IMR-90 (cell line): ENCODE measurements at regions not wholly inside any gene's neighbourhood (a gene's known extent, or its start where the extent isn't known, plus 50 kb on each side); places are given as distances from the start of the nearest gene placed in this dataset.

Source experiments
- ATAC-seq: fragments of 200-7000 bp; cut with Tn5 transposase; 2 replicates; pipeline ENCODE4 v1.9.1; 2020; ENCODE audit warnings: low read depth, mild to moderate bottlenecking, moderate library complexity
- BruUV-seq: library from RNA; stranded (reverse); fragments of 400-500 nt; replicated peaks from 2 replicates; lab custom pipeline; 2021; lab: Mats Ljungman, UMichigan
- CTCF ChIA-PET: fragments of 300-600 bp; formaldehyde crosslinking; extraction: SDS; loops from one replicate; lab custom pipeline; 2021; ENCODE audit warnings: antibody characterized with exemption; lab: Yijun Ruan, JAX
- POLR2A ChIA-PET: fragments of 300-600 bp; sonication (Branson Sonifier 250); formaldehyde crosslinking; loops from one replicate; lab custom pipeline; 2022; ENCODE audit warnings: antibody characterized with exemption; ENCODE audit not compliant: unreplicated experiment; lab: Charles Lee
- DNase-seq: peaks from one replicate; pipeline ENCODE4 v3.0.0; 2013
- H2AFZ ChIP-seq: replicated peaks from 2 replicates; pipeline ENCODE3; 2013; ENCODE audit warnings: low read length, mild to moderate bottlenecking; ENCODE audit not compliant: poor library complexity
- H2AK5ac ChIP-seq: 2 replicates; pipeline ENCODE4 v1.6.1; 2013; ENCODE audit warnings: low read depth, low read length, inconsistent platforms
- H2AK9ac ChIP-seq: replicated peaks from 2 replicates; pipeline ENCODE3; 2013; ENCODE audit warnings: mild to moderate bottlenecking, low read depth, low read length, moderate library complexity; ENCODE audit not compliant: poor library complexity
- H2BK120ac ChIP-seq: 2 replicates; pipeline ENCODE4 v1.6.1; 2013; ENCODE audit warnings: low read depth, low read length, inconsistent platforms
- H2BK15ac ChIP-seq: 3 replicates; pipeline ENCODE4 v1.6.1; 2013; ENCODE audit warnings: low read depth, low read length, inconsistent platforms
- H2BK20ac ChIP-seq: 2 replicates; pipeline ENCODE4 v1.6.1; 2013; ENCODE audit warnings: low read depth, mild to moderate bottlenecking, inconsistent platforms, low read length, moderate library complexity
- H2BK5ac ChIP-seq: 2 replicates; pipeline ENCODE4 v1.6.1; 2013; ENCODE audit warnings: mild to moderate bottlenecking, low read depth, low read length, inconsistent platforms; ENCODE audit not compliant: poor library complexity, severe bottlenecking
- H3K14ac ChIP-seq: replicated peaks from 2 replicates; pipeline ENCODE4 v1.6.1; 2013; ENCODE audit warnings: low read depth, low read length, inconsistent platforms
- H3K18ac ChIP-seq: 2 replicates; pipeline ENCODE4 v1.6.1; 2013; ENCODE audit warnings: low read depth, low read length, control low read depth
- H3K23ac ChIP-seq: 2 replicates; pipeline ENCODE4 v1.6.1; 2013; ENCODE audit warnings: low read depth, low read length, inconsistent platforms
- H3K27ac ChIP-seq: 2 replicates; pipeline ENCODE4 v1.5.1; 2013; ENCODE audit warnings: mild to moderate bottlenecking, control low read depth, low read length; ENCODE audit not compliant: insufficient read depth
- H3K27me3 ChIP-seq: 2 replicates; pipeline ENCODE4 v1.6.1; 2013; ENCODE audit warnings: low read length; ENCODE audit not compliant: control insufficient read depth, insufficient read depth
- H3K36me3 ChIP-seq: 2 replicates; pipeline ENCODE4 v1.6.1; 2013; ENCODE audit warnings: low read length, mixed read lengths; ENCODE audit not compliant: control insufficient read depth, insufficient read depth
- H3K4ac ChIP-seq: 2 replicates; pipeline ENCODE4 v1.6.1; 2013; ENCODE audit warnings: low read depth, low read length, inconsistent platforms
- H3K4me1 ChIP-seq: 2 replicates; pipeline ENCODE4 v1.6.1; 2013; ENCODE audit warnings: low read length, mixed read lengths; ENCODE audit not compliant: control insufficient read depth, insufficient read depth
- H3K4me2 ChIP-seq: 2 replicates; pipeline ENCODE4 v1.6.1; 2013; ENCODE audit warnings: low read depth, mild to moderate bottlenecking, control low read depth, low read length, moderate library complexity
- H3K4me3 ChIP-seq: 2 replicates; pipeline ENCODE4 v1.5.1; 2013; ENCODE audit warnings: low read depth, mild to moderate bottlenecking, control low read depth, low read length, moderate library complexity; ENCODE audit not compliant: insufficient read depth
- H3K56ac ChIP-seq: 2 replicates; pipeline ENCODE4 v1.6.1; 2013; ENCODE audit warnings: low read length, inconsistent platforms; ENCODE audit not compliant: insufficient read depth; ENCODE audit errors: extremely low read depth
- H3K79me1 ChIP-seq, 2 experiments: 2 replicates each; pipeline ENCODE4 v1.6.1; 2013; ENCODE audit warnings: low read length in 2 of 2, inconsistent platforms in 1 of 2, low read depth in 1 of 2
- H3K9ac ChIP-seq: 2 replicates; pipeline ENCODE4 v1.6.1; 2013; ENCODE audit warnings: low read depth, low read length, control low read depth
- H3K9me1 ChIP-seq: 2 replicates; pipeline ENCODE4 v1.6.1; 2013; ENCODE audit warnings: low read length, inconsistent platforms; ENCODE audit not compliant: insufficient read depth
- H3K9me3 ChIP-seq: 2 replicates; pipeline ENCODE4 v1.6.1; 2013; ENCODE audit warnings: low read length; ENCODE audit not compliant: control insufficient read depth, insufficient read depth
- H4K20me1 ChIP-seq: 2 replicates; pipeline ENCODE4 v1.6.1; 2013; ENCODE audit warnings: low read length, inconsistent platforms; ENCODE audit not compliant: insufficient read depth
- H4K5ac ChIP-seq: 2 replicates; pipeline ENCODE4 v1.6.1; 2013; ENCODE audit warnings: mild to moderate bottlenecking, low read depth, low read length, control low read depth
- H4K8ac ChIP-seq, 2 experiments: 2 replicates each; pipeline ENCODE4 v1.6.1; 2013; ENCODE audit warnings: low read depth in 2 of 2, low read length in 2 of 2, control low read depth in 1 of 2, inconsistent platforms in 1 of 2
- H4K91ac ChIP-seq: 2 replicates; pipeline ENCODE4 v1.6.1; 2013; ENCODE audit warnings: low read depth, low read length, inconsistent platforms; ENCODE audit not compliant: insufficient read depth
- BHLHE40 ChIP-seq: fragments of 150-350 bp; IDR thresholded peaks from 2 replicates; pipeline ENCODE4 v1.6.1; 2016; ENCODE audit warnings: mild to moderate bottlenecking, low read depth, low read length
- CEBPB ChIP-seq: IDR thresholded peaks from 2 replicates; pipeline ENCODE4 v1.6.1; 2012; ENCODE audit warnings: low read depth, low read length, improper control_type of control experiment
- FOS ChIP-seq: fragments of 150-350 bp; IDR thresholded peaks from 2 replicates; pipeline ENCODE4 v1.6.1; 2016; ENCODE audit warnings: low read depth, low read length
- MAFK ChIP-seq: IDR thresholded peaks from 2 replicates; pipeline ENCODE4 v1.6.1; 2012; ENCODE audit warnings: low read depth, low read length, improper control_type of control experiment
- MXI1 ChIP-seq: IDR thresholded peaks from 2 replicates; pipeline ENCODE4 v1.6.1; 2012; ENCODE audit warnings: low read depth, mild to moderate bottlenecking, low read length, moderate library complexity, borderline replicate concordance
- NFE2L2 ChIP-seq: fragments of 150-350 bp; IDR thresholded peaks from 2 replicates; pipeline ENCODE4 v1.6.1; 2016; ENCODE audit warnings: low read depth, mild to moderate bottlenecking, low read length
- RAD21 ChIP-seq: IDR thresholded peaks from 2 replicates; pipeline ENCODE4 v1.6.1; 2012; ENCODE audit warnings: low read length, improper control_type of control experiment
- RFX5 ChIP-seq: IDR thresholded peaks from 2 replicates; pipeline ENCODE4 v1.8.0; 2012; ENCODE audit warnings: low read depth, mild to moderate bottlenecking, low read length, moderate library complexity
- dilution Hi-C: fragments of 300-500 bp; cut with HindIII; formaldehyde crosslinking; loops from one replicate; pipeline ENCODE4 v1.14.3; 2018; ENCODE audit warnings: low sequenced_read_pairs; ENCODE audit not compliant: unreplicated experiment
- in situ Hi-C: fragments of 300-500 bp; cut with MboI; formaldehyde crosslinking; loops from 3 replicates; pipeline ENCODE4 v1.14.3; 2019; ENCODE audit warnings: low sequenced_read_pairs, inconsistent platforms, mixed read lengths
- intact Hi-C: fragments of 100-400 bp; cut with micrococcal nuclease; formaldehyde crosslinking; loops from 2 replicates; pipeline ENCODE4 v1.10.0; 2022
- TF ChIP-seq, protein P1 (sequence below): conservative IDR thresholded peaks from 2 replicates; pipeline ENCODE4 v1.5.1; 2012; ENCODE audit warnings: mild to moderate bottlenecking, low read depth, low read length, improper control_type of control experiment
- TF ChIP-seq, protein P2 (sequence below): fragments of 150-350 bp; IDR thresholded peaks from 2 replicates; pipeline ENCODE4 v1.6.1; 2017; ENCODE audit warnings: mild to moderate bottlenecking, antibody characterized with exemption, low read length, low read depth

DNA sequence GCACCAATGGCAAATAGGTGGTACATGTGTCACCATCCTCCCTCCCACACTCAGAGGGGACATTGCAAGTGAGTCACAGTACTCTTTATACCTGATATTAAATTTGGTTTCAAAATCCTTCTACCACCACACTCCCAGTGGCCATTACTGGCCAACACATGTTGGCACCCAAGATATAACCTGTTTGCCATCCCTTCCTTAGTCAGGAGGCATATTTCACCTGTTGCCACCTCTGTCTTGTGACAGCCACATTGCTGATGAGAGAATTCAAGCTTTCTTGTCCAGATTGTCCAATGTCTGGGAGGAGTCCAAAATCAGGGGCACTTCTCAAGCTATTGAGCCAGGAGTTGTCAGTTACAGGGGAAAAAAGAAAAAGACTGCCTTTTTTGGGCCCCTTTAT is 80.2 kb upstream of the WWC1 start:
- intact Hi-C loops: no loop called here
- Histone ChIP-seq H3K79me1 (no peaks in the 10 kb centered on the region), H3K18ac (no peak overlapping the region), H3K4me1 (no peaks in the 10 kb centered on the region), H3K4me3 (no peak overlapping the region), H2BK5ac (no peak overlapping the region), H3K56ac (no peak overlapping the region), H3K9me1 (no peaks in the 10 kb centered on the region), H4K5ac (no peak overlapping the region), H2AK5ac (no peak overlapping the region), H3K4ac (no peak overlapping the region), H3K9ac (no peak overlapping the region), H4K8ac (no peak overlapping the region), H3K14ac (no peak overlapping the region), H3K36me3 (no peaks in the 10 kb centered on the region), H2BK120ac (no peak overlapping the region), H3K9me3 (no peaks in the 10 kb centered on the region), H2AK9ac (no peak overlapping the region), H2BK20ac (no peak overlapping the region), H3K4me2 (no peak overlapping the region), H2BK15ac (no peak overlapping the region), H3K27ac (no peak overlapping the region), H3K27me3 (no peaks in the 10 kb centered on the region), H4K20me1 (no peaks in the 10 kb centered on the region), H3K23ac (no peak overlapping the region), H4K91ac (no peak overlapping the region), H2AFZ (no peak overlapping the region)
- TF ChIP-seq CEBPB (no peak), NFE2L2 (no peak), FOS (no peak), RAD21 (no peak), BHLHE40 (no peak), RFX5 (no peak), MXI1 (no peak), MAFK (no peak)
- TF ChIP-seq, protein P1, sequence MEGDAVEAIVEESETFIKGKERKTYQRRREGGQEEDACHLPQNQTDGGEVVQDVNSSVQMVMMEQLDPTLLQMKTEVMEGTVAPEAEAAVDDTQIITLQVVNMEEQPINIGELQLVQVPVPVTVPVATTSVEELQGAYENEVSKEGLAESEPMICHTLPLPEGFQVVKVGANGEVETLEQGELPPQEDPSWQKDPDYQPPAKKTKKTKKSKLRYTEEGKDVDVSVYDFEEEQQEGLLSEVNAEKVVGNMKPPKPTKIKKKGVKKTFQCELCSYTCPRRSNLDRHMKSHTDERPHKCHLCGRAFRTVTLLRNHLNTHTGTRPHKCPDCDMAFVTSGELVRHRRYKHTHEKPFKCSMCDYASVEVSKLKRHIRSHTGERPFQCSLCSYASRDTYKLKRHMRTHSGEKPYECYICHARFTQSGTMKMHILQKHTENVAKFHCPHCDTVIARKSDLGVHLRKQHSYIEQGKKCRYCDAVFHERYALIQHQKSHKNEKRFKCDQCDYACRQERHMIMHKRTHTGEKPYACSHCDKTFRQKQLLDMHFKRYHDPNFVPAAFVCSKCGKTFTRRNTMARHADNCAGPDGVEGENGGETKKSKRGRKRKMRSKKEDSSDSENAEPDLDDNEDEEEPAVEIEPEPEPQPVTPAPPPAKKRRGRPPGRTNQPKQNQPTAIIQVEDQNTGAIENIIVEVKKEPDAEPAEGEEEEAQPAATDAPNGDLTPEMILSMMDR: no peak
- TF ChIP-seq, protein P2, sequence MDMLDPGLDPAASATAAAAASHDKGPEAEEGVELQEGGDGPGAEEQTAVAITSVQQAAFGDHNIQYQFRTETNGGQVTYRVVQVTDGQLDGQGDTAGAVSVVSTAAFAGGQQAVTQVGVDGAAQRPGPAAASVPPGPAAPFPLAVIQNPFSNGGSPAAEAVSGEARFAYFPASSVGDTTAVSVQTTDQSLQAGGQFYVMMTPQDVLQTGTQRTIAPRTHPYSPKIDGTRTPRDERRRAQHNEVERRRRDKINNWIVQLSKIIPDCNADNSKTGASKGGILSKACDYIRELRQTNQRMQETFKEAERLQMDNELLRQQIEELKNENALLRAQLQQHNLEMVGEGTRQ: no peak
- in situ Hi-C loops: no loop called here
- DNase-seq: no peak
- no peak for ATAC-seq
- ChIA-PET CTCF (no interaction called here), POLR2A (no interaction called here)
- dilution Hi-C loops: no loop called here
- no TSS peak for BruUV-seq
